NCI-H2029 (cell line): ENCODE measurements at regions not wholly inside any gene's neighbourhood (a gene's known extent, or its start where the extent isn't known, plus 50 kb on each side); places are given as distances from the start of the nearest gene placed in this dataset.

Source experiments
- DNase-seq: peaks from one replicate; lab custom pipeline; 2025; lab: John Stamatoyannopoulos, UW

GRCh38 chr11:119490253-119491006 is 67.5 kb upstream of the THY1 start:
- no peak for DNase-seq

- DNase-seq = no peak
Measured at GRCh38 chr11:119489087-119489486, 66.1 kb upstream of the THY1 start.

GRCh38 chr11:119488256-119488995 is 65.5 kb upstream of the THY1 start:
- DNase-seq = no peak

GRCh38 chr11:119486691-119487259 is 63.8 kb upstream of the THY1 start:
- no peak for DNase-seq

DNA sequence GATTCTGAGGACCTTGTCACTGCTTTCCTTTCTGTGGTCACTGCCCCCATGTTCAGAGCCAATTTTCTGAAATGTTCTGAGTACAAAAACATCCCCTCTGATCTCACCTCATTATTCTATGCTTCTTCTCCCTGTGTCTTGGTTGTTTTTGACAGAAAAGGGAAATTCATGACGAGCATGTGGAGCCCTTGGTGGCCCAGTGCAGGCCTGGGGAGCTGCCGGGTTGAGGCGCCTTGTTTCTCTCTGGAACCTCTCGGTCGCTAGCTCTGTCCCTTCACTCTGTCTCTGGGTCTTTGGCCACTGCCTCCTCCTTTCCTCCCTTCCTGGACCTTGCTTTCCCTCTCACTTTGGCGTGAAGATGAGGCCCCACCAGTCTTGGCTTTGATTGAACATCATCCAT is 63.0 kb upstream of the THY1 start:
- DNase-seq = no peak

GRCh38 chr11:119484741-119485605 is 62.0 kb upstream of the THY1 start:
- DNase-seq = no peak

GRCh38 chr11:119483881-119484371 is 61.0 kb upstream of the THY1 start:
- no peak for DNase-seq

DNA sequence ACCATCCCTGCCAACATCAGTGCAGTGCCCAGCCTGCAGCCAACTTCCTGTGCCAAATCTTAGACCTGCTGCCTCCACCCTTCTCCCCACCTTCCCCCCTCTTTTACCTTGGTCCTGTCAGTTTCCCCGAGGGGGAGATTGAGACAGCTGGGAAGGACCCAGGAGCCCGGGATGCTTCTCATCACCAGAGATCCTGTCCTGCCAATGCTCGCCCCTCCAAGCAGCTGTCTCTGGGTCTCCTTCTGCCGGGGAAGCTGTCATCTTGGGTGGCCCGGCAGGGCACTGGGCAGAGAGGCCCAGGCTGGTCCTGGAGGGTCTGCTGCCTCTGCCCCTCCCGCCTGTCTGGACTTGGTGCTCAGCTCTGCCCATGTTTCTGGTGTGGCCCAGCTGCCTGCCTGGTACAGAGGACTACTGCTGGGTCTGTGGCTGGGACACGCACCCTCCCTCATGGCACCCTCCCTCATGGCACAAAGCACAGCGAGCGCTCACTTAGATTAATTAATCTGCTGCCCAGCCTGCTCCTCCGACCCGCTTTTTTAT is 60.4 kb upstream of the THY1 start:
- DNase-seq = no peak

- DNase-seq = no peak
Measured at GRCh38 chr11:119482521-119483011, 59.6 kb upstream of the THY1 start.

DNA sequence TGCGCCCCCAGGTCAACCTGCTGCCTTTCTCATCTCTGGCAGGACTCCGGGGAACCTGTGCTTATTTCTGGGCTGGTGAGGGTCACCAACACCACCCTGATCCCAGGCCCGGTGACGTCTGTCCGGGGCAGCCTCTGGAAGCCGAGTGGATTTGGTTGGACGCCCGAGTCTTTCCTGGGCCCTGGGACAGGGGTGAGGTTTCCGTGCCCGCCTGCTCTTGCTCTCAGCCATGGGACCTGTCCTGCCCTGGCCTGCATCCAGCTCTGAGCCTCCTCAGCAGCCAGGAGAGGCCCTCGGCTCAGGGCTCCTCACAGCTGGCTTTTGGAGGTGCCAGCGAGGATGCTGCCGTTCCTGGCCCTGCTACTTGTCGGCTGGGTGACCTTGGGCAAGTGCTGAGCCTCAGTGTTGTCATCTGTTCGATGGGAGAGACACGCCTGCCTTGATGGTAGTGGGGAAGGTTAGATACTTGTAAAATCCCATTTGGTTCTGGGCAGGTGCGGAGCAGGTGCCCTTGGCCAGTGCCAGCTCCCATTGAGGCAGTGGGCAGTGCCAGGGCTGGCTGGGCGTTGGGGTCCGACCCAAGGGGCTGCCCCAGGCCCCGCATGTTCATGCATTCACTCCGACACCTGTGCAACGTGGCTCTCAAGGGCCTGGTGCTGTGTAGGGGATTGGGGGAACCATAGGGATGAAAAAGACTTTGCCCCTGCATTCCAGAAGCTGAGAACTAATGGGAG is 58.9 kb upstream of the THY1 start:
- DNase-seq = no peak

DNA sequence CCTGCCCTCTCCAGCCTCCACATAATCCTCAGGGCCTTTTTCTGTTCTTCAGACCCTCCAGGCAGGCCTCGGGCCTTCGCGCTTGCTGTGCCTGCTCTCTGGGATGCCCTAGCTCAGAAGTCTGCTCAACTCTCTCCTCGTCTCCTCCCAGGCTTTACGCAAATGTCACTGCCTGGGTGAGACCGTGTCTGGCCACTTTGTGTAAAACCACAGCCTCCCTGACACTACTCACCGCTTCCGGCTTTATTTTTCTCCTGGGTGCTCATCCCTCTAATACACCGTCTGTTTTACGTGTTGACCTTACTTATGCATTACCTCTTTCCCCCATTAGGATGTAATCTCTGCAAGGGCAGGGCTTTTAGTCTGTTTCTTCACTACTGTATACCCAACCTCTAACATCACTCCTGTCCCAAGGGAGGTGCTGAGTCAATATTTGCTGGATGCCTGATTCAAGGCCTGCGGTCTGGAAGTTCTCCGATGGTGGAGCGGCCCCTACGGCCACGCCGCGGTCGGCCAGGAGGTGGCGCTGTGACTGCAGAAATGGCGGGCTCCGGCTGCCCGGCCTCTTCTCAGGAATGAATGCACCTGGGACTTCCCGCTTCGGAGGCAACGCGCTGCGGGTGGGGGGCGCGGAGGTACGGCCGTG is 58.2 kb upstream of the THY1 start:
- DNase-seq = peak; percentile 54

DNA sequence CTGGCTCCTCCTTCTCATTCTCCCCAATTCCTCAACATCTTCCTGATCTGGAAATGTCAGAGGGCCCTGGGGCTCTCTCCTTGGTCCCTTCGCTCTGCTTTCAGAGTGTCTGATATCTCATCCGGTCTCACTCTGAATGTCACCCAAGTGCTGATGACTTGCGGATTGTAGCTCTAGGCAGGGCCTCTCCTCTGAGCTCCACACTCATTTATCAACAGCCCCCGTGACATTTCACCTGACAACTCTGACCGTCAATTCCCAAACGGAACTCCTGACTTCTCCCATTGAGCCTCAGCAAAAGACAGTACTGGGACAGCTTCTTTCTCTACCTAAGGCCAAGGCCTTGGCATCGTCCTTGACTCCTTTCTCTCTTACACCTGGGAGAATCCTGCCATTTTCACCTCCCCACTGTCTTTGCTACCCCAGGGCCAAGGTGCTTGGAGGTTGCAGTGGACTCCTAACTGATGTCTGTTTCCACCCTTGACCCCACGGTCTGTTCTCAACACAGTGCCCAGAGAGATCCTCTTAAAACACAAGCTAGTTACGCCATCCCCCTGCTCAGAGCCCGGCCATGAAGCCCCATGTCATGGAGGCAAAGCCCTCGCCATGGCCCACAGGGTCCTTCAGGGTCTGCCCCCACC is 57.5 kb upstream of the THY1 start:
- no peak for DNase-seq

GRCh38 chr11:119479685-119480275 is 56.8 kb upstream of the THY1 start:
- DNase-seq = no peak

DNA sequence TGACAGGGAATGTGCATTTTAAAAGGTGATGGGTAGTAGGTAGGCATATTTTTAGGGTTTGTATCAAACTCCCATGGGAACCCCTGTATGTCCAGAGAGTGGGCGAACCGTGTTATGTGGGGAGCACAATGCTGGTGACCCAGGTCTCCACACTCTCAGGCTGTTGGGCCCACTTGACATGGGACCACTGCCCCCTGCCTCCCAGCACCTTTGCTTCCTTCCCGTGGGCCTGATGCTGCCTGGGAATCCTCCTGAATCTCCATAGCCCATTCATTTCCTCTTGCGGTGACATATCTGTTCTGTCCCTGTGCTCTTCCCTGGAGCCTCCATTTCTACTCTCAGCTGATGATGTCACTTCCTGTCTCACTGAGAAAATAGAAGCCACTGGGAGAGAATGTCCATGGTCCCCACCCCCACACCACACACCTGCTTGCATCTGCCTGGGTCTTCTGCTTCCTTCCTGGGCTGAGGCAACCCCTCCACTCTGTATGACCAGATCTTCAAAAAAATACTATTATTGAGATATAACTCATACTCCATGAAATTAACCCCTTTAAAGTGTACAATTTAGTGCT is 55.8 kb upstream of the THY1 start:
- peak; percentile 46 for DNase-seq

DNA sequence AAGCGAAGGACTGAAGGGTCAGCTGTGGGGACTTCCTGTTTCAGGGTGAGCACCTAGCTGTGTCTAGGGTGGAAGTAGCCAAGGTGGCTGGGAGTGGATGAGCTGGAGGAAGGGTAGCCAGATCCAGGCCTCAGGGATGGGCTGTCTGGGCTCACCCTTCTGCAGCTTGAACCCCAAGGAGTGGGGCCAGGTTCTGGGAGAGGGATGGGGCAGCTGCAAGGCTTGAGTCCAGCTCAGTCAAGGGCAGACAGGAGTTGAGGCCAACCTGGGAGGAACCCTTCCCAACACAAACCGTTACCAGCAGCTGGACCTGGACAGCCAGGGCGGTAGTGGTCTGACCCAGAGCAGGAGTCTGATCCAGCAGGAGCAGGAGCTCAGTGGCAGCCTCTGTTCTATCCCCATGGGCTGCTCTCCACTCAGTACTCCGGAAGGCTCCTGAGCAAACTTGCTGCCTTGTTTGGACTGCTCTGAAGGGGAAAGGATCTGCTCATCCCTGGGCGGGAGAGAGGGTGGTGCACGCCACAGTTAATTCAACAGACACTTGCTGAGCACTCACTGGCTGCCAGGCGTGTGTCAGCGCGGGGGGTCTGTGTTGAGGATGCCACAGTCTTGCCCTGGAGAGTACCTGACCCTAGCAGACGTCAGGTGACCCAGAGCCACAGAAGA is 53.8 kb upstream of the THY1 start:
- no peak for DNase-seq

DNA sequence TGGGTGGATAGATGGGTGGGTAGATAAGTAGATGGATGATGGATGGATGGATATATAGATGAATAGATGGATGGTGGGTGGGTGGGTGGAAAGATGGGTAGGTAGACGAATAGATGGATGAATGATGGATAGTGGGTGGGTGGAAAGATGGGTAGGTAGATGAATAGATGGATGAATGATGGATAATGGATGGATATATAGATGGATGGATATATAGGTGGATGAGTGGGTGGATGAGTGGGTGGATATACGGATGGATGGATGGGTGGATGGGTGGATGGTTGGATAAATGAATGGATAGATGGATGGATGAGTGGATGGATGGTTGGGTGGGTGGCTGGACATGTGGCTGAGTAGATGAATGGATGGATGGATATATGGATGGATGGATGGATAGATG is 53.1 kb upstream of the THY1 start:
- no peak for DNase-seq

GRCh38 chr11:119474682-119475596 is 52.0 kb upstream of the THY1 start:
- peak; percentile 49 for DNase-seq
